Mammary epithelial cell (primary cell): ENCODE measurements at regions not wholly inside any gene's neighbourhood (a gene's known extent, or its start where the extent isn't known, plus 50 kb on each side); places are given as distances from the start of the nearest gene placed in this dataset.
"Not testable (repeated sequence)": the region's sequence is repeated elsewhere in the genome, so short reads cannot be mapped to it uniquely, and the experiment has no call there.

Experiments used
- EZH2 ChIP-seq: IDR thresholded peaks from 2 replicates; pipeline ENCODE4 v1.6.1; 2012; ENCODE audit warnings: low read length, inconsistent platforms, borderline replicate concordance
- TF ChIP-seq, protein P1 (sequence below), 2 donors: IDR thresholded peaks in 1 of 2; conservative IDR thresholded peaks in 1 of 2; 2 replicates each; pipeline ENCODE4 v1.5.1; 2011 to 2012; ENCODE audit warnings: inconsistent platforms in 2 of 2, low read length in 2 of 2, mild to moderate bottlenecking in 2 of 2, control low read depth in 1 of 2, low read depth in 1 of 2; ENCODE audit not compliant: insufficient read depth in 1 of 2; ENCODE audit errors: extremely low read depth in 1 of 2

DNA sequence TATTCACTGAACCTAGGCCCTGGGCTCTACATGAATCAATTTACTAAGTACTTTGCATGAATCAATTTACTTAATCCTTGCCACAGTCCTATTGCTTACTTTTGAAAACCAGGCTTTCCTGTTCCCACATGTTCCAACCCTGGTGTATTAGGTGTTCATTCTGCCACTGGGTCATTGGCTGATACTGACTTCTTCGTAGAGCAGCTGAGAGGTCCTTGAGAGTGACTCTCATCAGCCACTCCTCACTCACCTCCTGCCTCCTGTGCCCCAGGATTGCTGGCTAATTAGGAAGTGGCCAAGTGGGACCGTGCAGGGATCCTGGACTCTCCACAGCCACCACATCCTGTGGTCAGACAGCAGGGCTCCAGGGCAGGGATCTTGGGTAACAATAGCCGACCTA lies 172.7 kb upstream of the CXorf66 start:
- TF ChIP-seq, protein P1, sequence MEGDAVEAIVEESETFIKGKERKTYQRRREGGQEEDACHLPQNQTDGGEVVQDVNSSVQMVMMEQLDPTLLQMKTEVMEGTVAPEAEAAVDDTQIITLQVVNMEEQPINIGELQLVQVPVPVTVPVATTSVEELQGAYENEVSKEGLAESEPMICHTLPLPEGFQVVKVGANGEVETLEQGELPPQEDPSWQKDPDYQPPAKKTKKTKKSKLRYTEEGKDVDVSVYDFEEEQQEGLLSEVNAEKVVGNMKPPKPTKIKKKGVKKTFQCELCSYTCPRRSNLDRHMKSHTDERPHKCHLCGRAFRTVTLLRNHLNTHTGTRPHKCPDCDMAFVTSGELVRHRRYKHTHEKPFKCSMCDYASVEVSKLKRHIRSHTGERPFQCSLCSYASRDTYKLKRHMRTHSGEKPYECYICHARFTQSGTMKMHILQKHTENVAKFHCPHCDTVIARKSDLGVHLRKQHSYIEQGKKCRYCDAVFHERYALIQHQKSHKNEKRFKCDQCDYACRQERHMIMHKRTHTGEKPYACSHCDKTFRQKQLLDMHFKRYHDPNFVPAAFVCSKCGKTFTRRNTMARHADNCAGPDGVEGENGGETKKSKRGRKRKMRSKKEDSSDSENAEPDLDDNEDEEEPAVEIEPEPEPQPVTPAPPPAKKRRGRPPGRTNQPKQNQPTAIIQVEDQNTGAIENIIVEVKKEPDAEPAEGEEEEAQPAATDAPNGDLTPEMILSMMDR (conservative IDR thresholded peaks at IDR 0.05 in 1 of 2, IDR thresholded peaks at IDR 0.05 in 1 of 2; ENCODE audit: extremely low read depth in 1 of 2, insufficient read depth in 1 of 2, low read depth in 1 of 2, low read length in 2 of 2): not testable (repeated sequence)
- not testable (repeated sequence) for TF ChIP-seq EZH2
